ENCODE measurements at regions not wholly inside any gene's neighbourhood (a gene's known extent, or its start where the extent isn't known, plus 50 kb on each side); places are given as distances from the start of the nearest gene placed in this dataset.

GRCh38 chr4:181991369-181992108 lies 251.7 kb upstream of the TENM3 start:
- no peak overlapping the region for H3K27ac ChIP-seq (ENCODE audit: low read length)
- no peaks in the 10 kb centered on the region for H3K4me1 ChIP-seq (ENCODE audit: insufficient read depth, low read length)
- H3K4me3 ChIP-seq (ENCODE audit: low read depth in 1 of 2, low read length in 2 of 2): no peak overlapping the region
- no peaks in the 10 kb centered on the region for H3K9me3 ChIP-seq (ENCODE audit: insufficient read depth, low read length, severe bottlenecking)
- no peak overlapping the region for H2AFZ ChIP-seq (ENCODE audit: low read depth, low read length)
- no peaks in the 10 kb centered on the region for H4K20me1 ChIP-seq (ENCODE audit: insufficient read depth, low read length)
- no peaks in the 10 kb centered on the region for H3K27me3 ChIP-seq (ENCODE audit: insufficient read depth, low read length, poor library complexity)
- no peak overlapping the region for H3K4me2 ChIP-seq (ENCODE audit: insufficient read depth, low read length)
- no peaks in the 10 kb centered on the region for H3K79me2 ChIP-seq (ENCODE audit: insufficient read depth, low read length)
- no peak for DNase-seq
- no peak for ATAC-seq (ENCODE audit: insufficient read depth, low read depth)
- TF ChIP-seq CTCF (IDR thresholded peaks at IDR 0.05; ENCODE audit: borderline replicate concordance, extremely low read depth, low read length, poor library complexity, severe bottlenecking) (no peak), EZH2 (IDR thresholded peaks at IDR 0.05; ENCODE audit: borderline replicate concordance, low read depth, low read length, severe bottlenecking) (no peak)
- H3K9ac ChIP-seq (ENCODE audit: low read depth, low read length): no peak overlapping the region
- H3K36me3 ChIP-seq (ENCODE audit: insufficient read depth, low read length): no peaks in the 10 kb centered on the region

GRCh38 chr4:181998398-181999295 lies 244.6 kb upstream of the TENM3 start:
- ATAC-seq (ENCODE audit: insufficient read depth, low read depth) (no peak), DNase-seq (no peak)
- H3K9me3 ChIP-seq (ENCODE audit: insufficient read depth, low read length, severe bottlenecking): no peaks in the 10 kb centered on the region
- no peaks in the 10 kb centered on the region for H4K20me1 ChIP-seq (ENCODE audit: insufficient read depth, low read length)
- TF ChIP-seq EZH2 (IDR thresholded peaks at IDR 0.05; ENCODE audit: borderline replicate concordance, low read depth, low read length, severe bottlenecking): no peak
- TF ChIP-seq CTCF (IDR thresholded peaks at IDR 0.05; ENCODE audit: borderline replicate concordance, extremely low read depth, low read length, poor library complexity, severe bottlenecking): no peak
- no peaks in the 10 kb centered on the region for H3K4me1 ChIP-seq (ENCODE audit: insufficient read depth, low read length)
- H3K4me3 ChIP-seq (ENCODE audit: low read depth in 1 of 2, low read length in 2 of 2): no peak overlapping the region
- no peak overlapping the region for H2AFZ ChIP-seq (ENCODE audit: low read depth, low read length)
- no peak overlapping the region for H3K4me2 ChIP-seq (ENCODE audit: insufficient read depth, low read length)
- H3K9ac ChIP-seq (ENCODE audit: low read depth, low read length): no peak overlapping the region
- no peaks in the 10 kb centered on the region for H3K27me3 ChIP-seq (ENCODE audit: insufficient read depth, low read length, poor library complexity)
- H3K27ac ChIP-seq (ENCODE audit: low read length): no peak overlapping the region
- H3K79me2 ChIP-seq (ENCODE audit: insufficient read depth, low read length): no peaks in the 10 kb centered on the region
- no peaks in the 10 kb centered on the region for H3K36me3 ChIP-seq (ENCODE audit: insufficient read depth, low read length)

GRCh38 chr4:182000077-182000476 lies 243.1 kb upstream of the TENM3 start:
- Histone ChIP-seq H3K9ac (ENCODE audit: low read depth, low read length) (no peak overlapping the region), H3K4me2 (ENCODE audit: insufficient read depth, low read length) (no peak overlapping the region), H2AFZ (ENCODE audit: low read depth, low read length) (no peak overlapping the region), H3K4me3 (ENCODE audit: low read depth in 1 of 2, low read length in 2 of 2) (no peak overlapping the region), H4K20me1 (ENCODE audit: insufficient read depth, low read length) (no peaks in the 10 kb centered on the region), H3K27ac (ENCODE audit: low read length) (no peak overlapping the region), H3K4me1 (ENCODE audit: insufficient read depth, low read length) (no peaks in the 10 kb centered on the region), H3K36me3 (ENCODE audit: insufficient read depth, low read length) (no peaks in the 10 kb centered on the region), H3K27me3 (ENCODE audit: insufficient read depth, low read length, poor library complexity) (no peaks in the 10 kb centered on the region), H3K79me2 (ENCODE audit: insufficient read depth, low read length) (no peaks in the 10 kb centered on the region), H3K9me3 (ENCODE audit: insufficient read depth, low read length, severe bottlenecking) (no peaks in the 10 kb centered on the region)
- no peak for DNase-seq
- ATAC-seq (ENCODE audit: insufficient read depth, low read depth): no peak
- TF ChIP-seq EZH2 (IDR thresholded peaks at IDR 0.05; ENCODE audit: borderline replicate concordance, low read depth, low read length, severe bottlenecking): no peak
- TF ChIP-seq CTCF (IDR thresholded peaks at IDR 0.05; ENCODE audit: borderline replicate concordance, extremely low read depth, low read length, poor library complexity, severe bottlenecking): no peak
